Stimulated activated CD8-positive, alpha-beta memory T cell treated with anti-CD3 and anti-CD28 coated beads, Interleukin-2, amount 100 ng/mL, for 1 hour (primary cell): ENCODE measurements at regions not wholly inside any gene's neighbourhood (a gene's known extent, or its start where the extent isn't known, plus 50 kb on each side); places are given as distances from the start of the nearest gene placed in this dataset.
A peak's percentile ranks its signal among the peaks of the same experiment; 100 is the strongest.
"Not testable (repeated sequence)": the region's sequence is repeated elsewhere in the genome, so short reads cannot be mapped to it uniquely, and the experiment has no call there.

Source experiments
- DNase-seq, 2 donors: peaks; one replicate each; pipeline ENCODE4 v3.0.0-alpha.2; 2020; ENCODE audit warnings: low read depth in 2 of 2

GRCh38 chr5:36475942-36476341 lies 130.5 kb upstream of the SLC1A3 start:
- DNase-seq = not testable (repeated sequence)

GRCh38 chr5:36478646-36479317 lies 127.6 kb upstream of the SLC1A3 start:
- DNase-seq = no peak

- no peak for DNase-seq
Measured at GRCh38 chr5:36481454-36482120, 124.8 kb upstream of the SLC1A3 start.

GRCh38 chr5:36482812-36483211 lies 123.6 kb upstream of the SLC1A3 start:
- DNase-seq = no peak

GRCh38 chr5:36489505-36489904 lies 116.9 kb upstream of the SLC1A3 start:
- DNase-seq = no peak

- DNase-seq = no peak
Measured at GRCh38 chr5:36491856-36492255, 114.5 kb upstream of the SLC1A3 start.

- no peak for DNase-seq
Measured at GRCh38 chr5:36492984-36493654, 113.3 kb upstream of the SLC1A3 start.

- no peak for DNase-seq
Measured at GRCh38 chr5:36494028-36494427, 112.4 kb upstream of the SLC1A3 start.

- DNase-seq = no peak
Measured at GRCh38 chr5:36494841-36495601, 111.4 kb upstream of the SLC1A3 start.

GRCh38 chr5:36495611-36496010 lies 110.8 kb upstream of the SLC1A3 start:
- DNase-seq = no peak

GRCh38 chr5:36496471-36496870 lies 109.9 kb upstream of the SLC1A3 start:
- no peak for DNase-seq

- no peak for DNase-seq
Measured at GRCh38 chr5:36502608-36503007, 103.8 kb upstream of the SLC1A3 start.

GRCh38 chr5:36505021-36505420 lies 101.4 kb upstream of the SLC1A3 start:
- no peak for DNase-seq

GRCh38 chr5:36507332-36507952 lies 99.0 kb upstream of the SLC1A3 start:
- peak; percentile 39 to 54 for DNase-seq

- not testable (repeated sequence) for DNase-seq
Measured at GRCh38 chr5:36508331-36508730, 98.1 kb upstream of the SLC1A3 start.

- not testable (repeated sequence) for DNase-seq
Measured at GRCh38 chr5:36513647-36514046, 92.8 kb upstream of the SLC1A3 start.

GRCh38 chr5:36519881-36520280 lies 86.5 kb upstream of the SLC1A3 start:
- DNase-seq = no peak

GRCh38 chr5:36521219-36521618 lies 85.2 kb upstream of the SLC1A3 start:
- no peak for DNase-seq

- no peak for DNase-seq
Measured at GRCh38 chr5:36521838-36522745, 84.3 kb upstream of the SLC1A3 start.

- no peak for DNase-seq
Measured at GRCh38 chr5:36522746-36523065, 83.7 kb upstream of the SLC1A3 start.

GRCh38 chr5:36523450-36523849 lies 83.0 kb upstream of the SLC1A3 start:
- DNase-seq = no peak
